Right lobe of liver (tissue), 6 donors: ENCODE measurements at regions not wholly inside any gene's neighbourhood (a gene's known extent, or its start where the extent isn't known, plus 50 kb on each side); places are given as distances from the start of the nearest gene placed in this dataset.

Experiments used
- ATAC-seq, 4 donors: fragments of 200-7000 bp; cut with Tn5 transposase; one replicate each; pipeline ENCODE4 v1.9.1; 2020; ENCODE audit warnings: mild to moderate bottlenecking in 4 of 4, moderate library complexity in 4 of 4
- DNase-seq, 3 donors: peaks; one replicate each; pipeline ENCODE4 v3.0.0-alpha.2; 2020
- H3K27ac ChIP-seq, 3 donors: fragments of 200-600 bp; one replicate each; pipeline ENCODE4 v1.8.0; 2022
- H3K27me3 ChIP-seq, 2 donors: fragments of 200-600 bp; one replicate each; pipeline ENCODE4 v1.8.0; 2022
- H3K36me3 ChIP-seq, 4 donors: fragments of 200-600 bp; sonication (generic) in 1 of 4; one replicate each; pipeline versions ENCODE4 v1.5.1 to v1.8.0; 2017 to 2022; ENCODE audit warnings: control low read depth in 1 of 4
- H3K4me1 ChIP-seq, 4 donors: fragments of 200-600 bp; sonication (generic) in 1 of 4; one replicate each; pipeline versions ENCODE4 v1.5.1 to v1.8.0; 2017 to 2022; ENCODE audit warnings: control low read depth in 1 of 4
- H3K4me3 ChIP-seq, 3 donors: fragments of 200-600 bp; one replicate each; pipeline ENCODE4 v1.8.0; 2022
- H3K9me3 ChIP-seq, 4 donors: fragments of 200-600 bp; sonication (generic) in 1 of 4; one replicate each; pipeline versions ENCODE4 v1.5.1 to v1.8.0; 2017 to 2022; ENCODE audit warnings: control low read depth in 1 of 4
- POLR2A ChIP-seq: fragments of 450-650 bp; IDR thresholded peaks from one replicate; pipeline ENCODE4 v1.6.1; 2017; ENCODE audit warnings: antibody characterized with exemption, mild to moderate bottlenecking
- WGBS: methylation state at CpG from one replicate; pipeline ENCODE4 v1.1.6; 2018; ENCODE audit warnings: low coverage, low lambda C conversion rate; ENCODE audit not compliant: insufficient coverage; ENCODE audit errors: missing lambda C conversion rate; 5-methylcytosine and 5-hydroxymethylcytosine counted together
- intact Hi-C, 2 donors: fragments of 100-400 bp; cut with DNase I; formaldehyde crosslinking; loops; one replicate each; pipeline versions ENCODE4 v1.11.2 to v1.14.1; 2022
- TF ChIP-seq, protein P1 (sequence below), 4 donors: fragments of 200-600 bp in 3 of 4; fragments of 450-650 bp in 1 of 4; IDR thresholded peaks; one replicate each; pipeline versions ENCODE4 v1.5.1 to v1.8.0; 2016 to 2022; ENCODE audit warnings: antibody characterized with exemption in 4 of 4, mild to moderate bottlenecking in 2 of 4
- donor health status: DM: no; HTN: yes; CAD: no.
- donor health status: DM: no; HTN: no; CAD: no.
- donor health status: DM: no; HTN: no; CAD: no.
- donor health status: DM: no; HTN: yes; CAD: no.
- donor health status: DM: no; HTN: yes; CAD: no.

GRCh38 chr6:47145212-47145611 is 103.1 kb upstream of the ADGRF1 start:
- TF ChIP-seq, protein P1, sequence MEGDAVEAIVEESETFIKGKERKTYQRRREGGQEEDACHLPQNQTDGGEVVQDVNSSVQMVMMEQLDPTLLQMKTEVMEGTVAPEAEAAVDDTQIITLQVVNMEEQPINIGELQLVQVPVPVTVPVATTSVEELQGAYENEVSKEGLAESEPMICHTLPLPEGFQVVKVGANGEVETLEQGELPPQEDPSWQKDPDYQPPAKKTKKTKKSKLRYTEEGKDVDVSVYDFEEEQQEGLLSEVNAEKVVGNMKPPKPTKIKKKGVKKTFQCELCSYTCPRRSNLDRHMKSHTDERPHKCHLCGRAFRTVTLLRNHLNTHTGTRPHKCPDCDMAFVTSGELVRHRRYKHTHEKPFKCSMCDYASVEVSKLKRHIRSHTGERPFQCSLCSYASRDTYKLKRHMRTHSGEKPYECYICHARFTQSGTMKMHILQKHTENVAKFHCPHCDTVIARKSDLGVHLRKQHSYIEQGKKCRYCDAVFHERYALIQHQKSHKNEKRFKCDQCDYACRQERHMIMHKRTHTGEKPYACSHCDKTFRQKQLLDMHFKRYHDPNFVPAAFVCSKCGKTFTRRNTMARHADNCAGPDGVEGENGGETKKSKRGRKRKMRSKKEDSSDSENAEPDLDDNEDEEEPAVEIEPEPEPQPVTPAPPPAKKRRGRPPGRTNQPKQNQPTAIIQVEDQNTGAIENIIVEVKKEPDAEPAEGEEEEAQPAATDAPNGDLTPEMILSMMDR (IDR thresholded peaks at IDR 0.05): no peak
- TF ChIP-seq POLR2A: no peak
- no peak for ATAC-seq
- Histone ChIP-seq H3K27ac (no peak overlapping the region), H3K27me3 (no peaks in the 10 kb centered on the region), H3K36me3 (no peaks in the 10 kb centered on the region), H3K4me1 (peaks cover 0 to 18% (median 9%) of the 10 kb centered on the region in 4 donors), H3K9me3 (no peaks in the 10 kb centered on the region), H3K4me3 (no peak overlapping the region)
- no peak for DNase-seq
- intact Hi-C loops: no loop called here

- Histone ChIP-seq H3K4me3 (no peak overlapping the region), H3K9me3 (no peaks in the 10 kb centered on the region), H3K27ac (no peak overlapping the region), H3K27me3 (no peaks in the 10 kb centered on the region), H3K36me3 (no peaks in the 10 kb centered on the region), H3K4me1 (peaks cover 0 to 18% (median 9%) of the 10 kb centered on the region in 4 donors)
- intact Hi-C loops: no loop called here
- TF ChIP-seq, protein P1 (IDR thresholded peaks at IDR 0.05): no peak
- TF ChIP-seq POLR2A: no peak
- 64% methylated on average over 4 of the region's 4 CpGs for WGBS
- ATAC-seq (no peak), DNase-seq (no peak)
These were observed 102.2 kb upstream of the ADGRF1 start for GRCh38 chr6:47144306-47144705.

- 65% methylated on average over 2 of the region's 2 CpGs for WGBS
These were observed 99.8 kb upstream of the ADGRF1 start for GRCh38 chr6:47141963-47142362.

GRCh38 chr6:47141171-47141570 is 99.0 kb upstream of the ADGRF1 start:
- ATAC-seq: no peak
- Histone ChIP-seq H3K36me3 (no peaks in the 10 kb centered on the region), H3K27ac (no peak overlapping the region), H3K9me3 (no peaks in the 10 kb centered on the region), H3K4me1 (peaks cover 0 to under 1% (median 0%) of the 10 kb centered on the region in 4 donors), H3K27me3 (no peaks in the 10 kb centered on the region), H3K4me3 (no peak overlapping the region)
- intact Hi-C loops: no loop called here
- TF ChIP-seq, protein P1 (IDR thresholded peaks at IDR 0.05): no peak
- no peak for TF ChIP-seq POLR2A
- DNase-seq: no peak
- 92% methylated on average over 3 of the region's 3 CpGs for WGBS

More at GRCh38 chr6:47141963-47142362, 99.8 kb upstream of the ADGRF1 start:
- Histone ChIP-seq H3K27ac (no peak overlapping the region), H3K36me3 (no peaks in the 10 kb centered on the region), H3K4me1 (peaks cover 0 to 6% (median 3%) of the 10 kb centered on the region in 4 donors), H3K4me3 (no peak overlapping the region), H3K27me3 (no peaks in the 10 kb centered on the region), H3K9me3 (no peaks in the 10 kb centered on the region)
- TF ChIP-seq, protein P1 (IDR thresholded peaks at IDR 0.05): no peak
- no peak for TF ChIP-seq POLR2A
- intact Hi-C loops: no loop called here
- DNase-seq (no peak), ATAC-seq (no peak)

- no peak for TF ChIP-seq POLR2A
- TF ChIP-seq, protein P1 (IDR thresholded peaks at IDR 0.05): no peak
- Histone ChIP-seq H3K9me3 (no peaks in the 10 kb centered on the region), H3K4me1 (peaks cover 0 to 10% (median 0%) of the 10 kb centered on the region in 4 donors), H3K27me3 (no peaks in the 10 kb centered on the region), H3K36me3 (no peaks in the 10 kb centered on the region), H3K27ac (no peak overlapping the region), H3K4me3 (no peak overlapping the region)
- 52% methylated on average over 6 of the region's 6 CpGs for WGBS
- DNase-seq: no peak
- intact Hi-C loops: no loop called here
- ATAC-seq: no peak
These were observed 95.9 kb upstream of the ADGRF1 start for GRCh38 chr6:47138046-47138445.
